COR-L47 (cell line): ENCODE measurements at regions not wholly inside any gene's neighbourhood (a gene's known extent, or its start where the extent isn't known, plus 50 kb on each side); places are given as distances from the start of the nearest gene placed in this dataset.

Experiments
- DNase-seq: peaks from one replicate; lab custom pipeline; 2025; lab: John Stamatoyannopoulos, UW

DNA sequence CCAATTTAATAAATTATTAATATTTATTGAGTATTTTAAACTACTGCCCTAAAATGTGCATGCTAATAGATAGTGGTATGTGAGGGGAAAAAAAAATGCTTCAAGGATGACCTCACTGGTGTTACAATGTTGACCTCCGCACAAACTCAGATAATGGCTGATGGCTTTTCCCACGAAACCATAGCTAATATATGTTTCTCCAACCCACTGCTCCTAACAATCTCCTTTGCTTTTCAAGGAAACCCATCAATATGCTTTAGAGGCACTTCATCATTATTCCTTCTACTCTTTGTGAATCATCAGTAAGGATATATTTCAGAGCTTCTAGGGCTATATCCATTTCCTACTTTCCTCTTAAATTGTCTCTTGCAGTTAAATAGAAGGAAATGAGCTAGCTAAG lies 1752.0 kb upstream of the TENM3 start:
- DNase-seq: no peak

DNA sequence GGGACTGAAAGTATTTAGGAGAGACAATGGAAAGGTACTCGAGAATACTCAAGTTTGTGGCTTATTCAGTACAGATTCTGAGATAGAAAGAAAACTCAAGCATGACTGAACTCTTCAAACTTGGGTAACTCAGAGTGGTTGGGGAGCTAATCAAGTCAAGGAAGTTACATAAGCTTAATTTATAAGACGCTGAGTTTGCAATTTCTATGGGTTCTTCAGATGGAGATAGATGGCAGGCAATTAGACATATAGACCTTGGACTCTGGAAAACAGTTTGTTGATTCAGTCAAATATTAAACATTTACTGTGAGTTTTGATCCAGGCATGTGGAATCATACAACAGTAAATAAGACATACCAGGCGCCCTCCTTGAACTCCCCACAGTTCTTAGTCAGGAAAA lies 1749.9 kb upstream of the TENM3 start:
- DNase-seq: no peak

DNA sequence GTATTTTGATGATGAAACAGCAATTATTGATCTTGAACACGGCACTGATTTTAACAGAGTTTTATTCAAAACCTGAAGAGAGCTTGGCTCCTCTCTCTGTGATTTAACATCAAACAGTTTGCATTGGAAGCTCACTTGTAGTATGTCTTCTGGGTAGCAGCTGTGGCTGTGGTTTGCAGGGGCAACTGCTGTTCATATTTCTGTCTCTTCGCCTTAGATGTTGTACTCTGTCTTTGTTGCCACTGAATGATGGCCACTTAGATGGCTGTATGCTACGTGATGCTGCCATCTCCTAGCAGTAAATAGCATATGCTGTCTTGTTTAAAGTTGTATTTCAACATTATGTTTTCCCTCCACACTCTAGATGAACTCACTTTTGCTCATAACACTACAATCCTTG lies 1743.0 kb upstream of the TENM3 start:
- DNase-seq: no peak

- no peak for DNase-seq
Observed at GRCh38 chr4:180512801-180513475, 1730.3 kb upstream of the TENM3 start.

DNA sequence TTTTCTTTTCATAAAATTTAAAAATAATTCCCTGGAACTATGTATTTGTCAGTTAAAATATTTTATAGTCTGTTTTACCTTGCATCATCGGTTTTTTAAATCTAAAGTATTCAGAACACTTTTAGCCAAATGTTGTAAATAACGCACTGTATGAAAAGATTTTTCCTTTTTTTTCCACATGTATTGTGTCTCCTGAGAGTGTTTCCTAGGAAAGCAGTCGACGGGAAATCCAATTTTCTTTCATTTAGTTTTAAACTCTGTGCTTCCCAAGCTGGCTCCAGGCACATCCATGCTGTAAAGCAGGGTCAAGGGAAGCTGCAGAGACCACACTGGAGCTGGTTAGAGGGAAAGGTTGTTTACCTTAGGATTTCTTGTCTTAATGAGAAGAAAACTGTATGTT lies 1724.3 kb upstream of the TENM3 start:
- DNase-seq: no peak

DNA sequence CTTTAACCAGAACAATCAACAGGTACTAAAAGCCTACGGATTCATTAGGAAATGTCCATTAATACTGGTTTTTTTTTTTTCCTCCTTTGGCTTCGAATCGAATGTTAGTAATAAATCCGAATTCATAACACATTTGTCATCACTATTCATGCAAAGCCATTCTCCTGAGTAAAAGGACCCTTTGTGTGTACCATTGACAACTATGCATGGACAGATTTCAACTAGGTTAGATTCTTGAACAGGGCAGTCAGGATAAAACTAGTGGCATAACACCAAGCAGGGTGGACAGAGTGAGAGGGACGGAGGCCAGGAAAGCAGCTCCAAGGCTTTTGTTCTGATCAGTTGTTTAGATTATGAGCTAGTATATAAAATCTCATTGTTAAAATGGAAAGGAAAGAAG lies 1722.0 kb upstream of the TENM3 start:
- no peak for DNase-seq

DNA sequence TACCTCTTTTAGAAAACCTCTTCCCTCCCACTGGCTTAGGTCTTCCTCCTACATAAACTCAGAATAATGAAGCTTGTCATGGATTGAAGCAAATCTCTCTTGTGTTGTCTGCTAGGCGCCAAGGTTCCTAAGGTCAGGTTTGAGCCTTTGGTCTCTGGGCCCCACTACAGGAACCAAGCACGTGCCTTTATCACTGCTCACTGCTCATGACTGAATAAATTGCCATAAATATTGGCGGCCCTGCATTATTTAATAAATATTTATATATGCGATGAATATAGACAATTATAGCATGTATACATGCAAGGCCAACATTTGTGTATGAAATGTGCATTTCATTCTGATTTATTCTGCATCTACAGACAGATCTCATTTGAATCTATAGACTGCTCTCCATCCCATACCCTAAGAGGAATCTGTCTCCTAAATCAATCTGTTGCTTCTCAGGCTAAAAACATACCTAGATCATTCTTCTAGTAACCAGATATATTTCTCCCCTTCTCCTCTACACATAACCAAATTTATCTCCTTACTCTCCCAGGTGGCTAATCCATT lies 1717.6 kb upstream of the TENM3 start:
- DNase-seq: no peak

GRCh38 chr4:180528003-180528402 lies 1715.2 kb upstream of the TENM3 start:
- DNase-seq: no peak

- no peak for DNase-seq
Observed at GRCh38 chr4:180530787-180531186, 1712.4 kb upstream of the TENM3 start.

- no peak for DNase-seq
Observed at GRCh38 chr4:180532691-180533090, 1710.5 kb upstream of the TENM3 start.

GRCh38 chr4:180538384-180539057 lies 1704.7 kb upstream of the TENM3 start:
- DNase-seq: no peak

DNA sequence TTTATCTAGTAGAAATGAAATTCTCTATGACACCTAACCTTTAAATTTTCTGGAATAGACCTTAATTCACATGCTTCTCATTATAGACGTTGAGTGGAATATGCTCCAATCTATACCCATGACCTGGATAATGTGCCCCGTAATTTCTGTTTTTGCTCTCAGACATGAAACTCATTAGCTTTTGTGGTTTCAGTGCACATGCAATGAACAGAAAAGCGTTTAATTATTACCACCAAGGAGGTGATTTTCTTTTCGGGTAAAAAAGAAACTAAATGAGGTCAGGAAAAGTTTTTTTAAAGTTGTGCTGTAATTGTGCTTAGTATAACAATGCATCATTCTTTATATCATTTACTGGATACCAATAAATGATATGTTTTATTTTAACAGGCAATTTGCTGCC lies 1703.9 kb upstream of the TENM3 start:
- no peak for DNase-seq

DNA sequence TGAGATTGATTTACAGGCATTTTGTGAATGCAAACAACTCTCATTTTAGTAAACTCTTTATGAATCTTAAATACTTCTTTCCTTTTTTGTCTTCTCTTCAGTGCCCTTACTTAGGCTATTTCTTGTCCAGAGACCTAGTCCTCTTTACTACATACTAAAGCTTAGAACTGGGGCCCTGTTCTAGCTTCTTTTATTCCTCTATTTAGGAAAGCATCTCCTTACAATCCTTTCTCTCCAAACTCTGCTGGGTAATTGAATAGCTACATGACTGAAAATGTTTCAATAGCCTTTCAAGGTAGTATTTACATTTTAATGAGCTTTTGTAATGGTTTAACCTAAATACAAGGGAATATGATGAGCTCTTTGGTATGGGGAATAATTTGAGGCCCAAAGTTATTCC lies 1701.5 kb upstream of the TENM3 start:
- DNase-seq: no peak

DNA sequence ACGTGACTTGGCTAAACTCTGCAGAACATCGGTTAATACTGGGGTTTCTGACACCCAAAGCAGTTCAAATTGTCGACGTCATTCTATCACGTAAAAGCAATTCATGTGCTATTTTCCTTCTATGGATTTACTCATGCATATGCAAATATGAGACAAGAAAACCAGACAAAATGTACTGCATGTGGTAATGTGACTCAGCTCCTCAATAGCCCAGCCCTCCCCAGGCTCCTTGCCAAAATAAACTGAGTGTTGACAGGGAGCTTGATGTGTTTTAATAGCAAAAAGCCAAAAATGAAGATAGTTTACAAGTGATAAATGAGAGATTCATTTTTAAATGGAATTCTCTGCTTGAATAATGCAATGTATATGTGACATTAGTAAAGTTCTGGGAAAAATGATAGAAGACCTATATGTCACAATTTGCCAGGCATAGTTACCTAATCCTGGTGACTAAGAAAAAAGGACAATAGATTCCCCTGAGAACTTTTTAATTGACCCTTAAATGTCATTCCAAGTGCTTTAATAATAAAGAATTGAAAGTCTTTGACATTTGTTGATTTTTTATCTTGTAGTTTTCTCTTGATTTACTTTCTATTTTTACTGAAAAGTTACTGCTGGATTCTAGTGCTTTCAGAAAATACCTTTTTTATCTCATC lies 1700.6 kb upstream of the TENM3 start:
- peak; percentile 72 for DNase-seq

DNA sequence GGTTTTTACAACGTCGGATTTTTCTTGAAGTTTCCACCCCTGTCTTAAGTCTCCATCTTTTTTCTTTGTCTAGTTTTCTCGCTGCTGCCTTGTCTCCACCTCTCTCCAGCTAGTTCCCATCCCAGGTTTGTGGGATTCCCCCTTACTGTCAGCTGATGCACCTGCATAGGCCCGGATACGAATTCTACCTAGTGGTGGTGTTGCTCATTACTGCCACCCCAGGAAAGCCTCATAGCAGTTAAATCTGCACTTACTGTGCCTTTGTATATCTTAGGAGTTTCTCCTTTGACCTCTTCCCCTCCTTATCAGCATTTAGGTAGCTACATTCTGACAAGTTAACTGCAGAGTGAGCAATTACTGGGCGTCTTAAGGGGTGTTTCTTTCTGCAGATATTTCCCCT lies 1693.1 kb upstream of the TENM3 start:
- DNase-seq: no peak

DNA sequence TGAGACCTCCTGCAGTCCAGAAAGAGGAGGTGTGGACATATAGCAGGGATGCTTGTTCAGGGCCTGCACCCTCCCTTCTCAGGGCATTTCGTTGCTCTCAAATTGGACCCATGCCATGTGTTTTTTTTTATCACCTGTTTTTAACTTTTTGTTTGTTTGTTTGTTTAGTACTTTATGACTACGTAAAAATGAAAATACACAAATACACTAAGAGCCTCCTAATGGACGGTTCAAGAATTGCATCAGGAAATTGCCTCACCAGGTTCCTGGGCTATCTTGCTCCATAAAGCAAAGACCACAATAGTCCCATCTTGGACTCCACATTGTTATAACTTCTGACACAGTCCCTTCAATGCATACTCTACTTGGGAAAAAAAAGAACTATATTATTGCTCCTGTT lies 1685.9 kb upstream of the TENM3 start:
- no peak for DNase-seq

DNA sequence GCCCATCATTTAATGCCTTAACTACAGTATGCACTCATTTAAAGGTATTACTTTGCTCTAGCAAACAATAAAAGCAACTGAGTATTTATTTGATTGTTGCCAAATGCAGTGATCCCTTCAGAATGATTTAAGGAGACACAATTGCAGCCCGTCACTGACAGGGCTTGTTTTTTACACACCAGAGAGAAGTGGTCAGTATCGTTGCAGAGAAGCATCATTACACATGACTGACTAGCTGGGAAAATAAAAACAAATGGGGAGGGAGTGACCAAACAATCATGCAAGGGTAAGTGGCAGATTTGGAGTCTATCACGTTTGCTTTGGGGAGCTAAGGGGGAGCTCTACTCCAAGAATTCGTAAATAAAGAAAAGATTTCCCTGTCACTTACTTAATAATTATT lies 1685.3 kb upstream of the TENM3 start:
- DNase-seq: no peak

DNA sequence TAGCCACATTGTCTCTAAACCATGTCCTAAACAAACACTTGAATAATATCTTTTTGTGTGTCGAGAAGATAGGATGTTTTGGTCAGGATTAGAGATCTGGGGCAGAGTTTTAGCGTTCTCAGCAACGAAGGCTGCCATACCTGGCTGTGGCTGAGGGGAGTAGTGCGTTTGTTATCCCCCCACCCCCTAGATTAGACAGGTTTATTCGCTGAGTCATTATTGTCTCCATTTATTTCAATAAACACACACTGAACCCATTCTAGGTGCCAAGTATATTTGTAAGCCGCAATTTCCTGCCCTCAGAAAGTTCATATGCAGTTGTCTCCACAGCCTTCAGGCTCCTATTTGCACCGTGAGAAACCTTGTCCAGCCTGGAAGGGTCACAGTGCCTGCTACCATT lies 1684.8 kb upstream of the TENM3 start:
- no peak for DNase-seq

DNA sequence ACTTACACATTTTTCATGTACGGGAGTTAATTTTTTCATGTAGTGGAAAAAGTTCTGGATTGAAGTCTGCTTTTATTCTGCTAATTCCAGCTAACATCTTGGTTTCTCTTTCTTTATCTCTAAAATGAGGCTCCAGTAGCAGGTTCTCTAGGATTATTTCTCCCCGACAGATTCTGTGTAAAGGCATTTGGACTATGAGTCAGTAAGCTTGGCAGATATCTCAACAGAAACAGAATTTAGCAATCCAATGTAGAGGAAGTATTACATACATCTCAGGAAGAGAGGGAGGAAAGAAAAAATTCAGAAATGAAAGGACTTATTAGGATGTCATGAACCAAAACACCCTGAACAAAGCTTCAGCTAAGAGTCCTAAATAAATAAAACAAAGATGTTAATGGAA lies 1682.3 kb upstream of the TENM3 start:
- no peak for DNase-seq

DNA sequence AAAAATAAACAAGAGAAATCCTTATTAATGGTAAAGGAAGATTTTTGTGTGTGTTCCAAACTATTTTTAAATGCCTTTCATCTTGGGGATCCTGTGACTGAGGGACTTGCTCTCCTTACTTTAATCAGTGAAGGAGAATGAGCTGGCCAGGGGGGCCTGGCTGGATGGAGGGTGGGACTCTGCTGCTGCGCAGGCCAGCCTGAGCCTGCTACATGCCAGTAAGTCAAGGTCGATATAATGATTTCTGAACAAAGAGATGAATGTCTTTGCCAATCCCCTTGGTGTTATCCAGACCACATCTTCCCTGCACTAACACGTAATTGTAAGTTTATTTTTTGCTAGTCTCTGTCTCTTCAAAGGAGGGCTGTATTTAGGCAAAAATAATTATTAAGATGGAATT lies 1679.2 kb upstream of the TENM3 start:
- no peak for DNase-seq

DNA sequence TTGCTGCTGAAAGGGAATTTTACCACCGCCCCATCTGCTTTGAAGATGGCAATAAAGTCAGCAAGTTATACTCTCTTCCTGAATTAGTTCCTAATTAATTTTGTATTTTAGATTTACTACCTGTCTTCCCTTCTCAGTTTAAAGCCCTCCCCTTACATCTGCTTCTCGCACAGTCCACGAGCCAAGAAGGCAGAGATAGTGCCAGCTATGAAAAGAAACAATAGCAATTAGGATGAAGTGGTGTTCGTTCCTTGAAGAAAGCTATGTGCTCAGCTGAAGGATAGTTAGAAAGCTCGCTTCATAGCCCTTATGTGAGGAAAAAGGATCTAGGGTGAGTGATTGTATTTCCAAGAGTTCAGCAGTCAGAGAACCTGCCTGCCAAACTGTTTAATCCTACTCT lies 1678.8 kb upstream of the TENM3 start:
- DNase-seq: no peak

DNA sequence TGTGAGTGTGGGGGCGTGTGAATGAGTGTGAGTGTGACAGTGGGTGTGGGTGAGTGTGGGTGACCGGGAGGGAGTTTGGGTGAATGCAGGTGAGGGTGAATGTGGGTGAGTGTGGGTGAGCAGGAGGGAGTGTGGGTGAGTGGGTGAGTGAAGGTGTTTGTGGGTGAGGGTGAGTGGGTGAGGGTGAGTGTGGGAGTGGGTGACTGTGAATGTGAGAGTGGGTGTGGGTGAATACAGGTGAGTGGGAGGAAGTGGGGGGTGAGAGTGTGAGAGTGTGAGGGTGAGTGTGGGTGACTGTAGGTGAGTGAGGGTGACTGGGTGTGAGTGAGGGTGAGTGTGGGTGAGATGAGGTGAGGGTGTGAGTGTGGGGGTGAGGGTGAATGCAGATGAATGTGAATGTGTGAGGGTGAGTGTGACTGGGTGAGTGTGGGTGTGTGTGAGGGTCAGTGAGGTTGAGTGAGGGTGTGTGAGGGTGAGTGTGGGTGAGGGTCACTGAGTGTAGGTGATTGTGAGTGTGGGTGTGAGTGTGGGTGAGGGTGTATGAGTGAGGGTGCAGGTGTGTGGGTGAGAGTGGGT lies 1677.3 kb upstream of the TENM3 start:
- no peak for DNase-seq

- DNase-seq: no peak
Observed at GRCh38 chr4:180566492-180566891, 1676.7 kb upstream of the TENM3 start.
